Subcutaneous abdominal adipose tissue (tissue), 5 donors: ENCODE measurements at regions not wholly inside any gene's neighbourhood (a gene's known extent, or its start where the extent isn't known, plus 50 kb on each side); places are given as distances from the start of the nearest gene placed in this dataset.

ENCODE experiments used
- H3K27ac ChIP-seq: one replicate; pipeline ENCODE4 v1.7.0; 2013; ENCODE audit warnings: low read depth, mild to moderate bottlenecking, inconsistent platforms, low read length, moderate library complexity
- H3K27me3 ChIP-seq, 5 donors: one replicate each; pipeline ENCODE4 v1.7.0; 2013; ENCODE audit warnings: low read length in 5 of 5, inconsistent platforms in 1 of 5; ENCODE audit not compliant: control insufficient read depth in 5 of 5, insufficient read depth in 4 of 5
- H3K36me3 ChIP-seq, 5 donors: one replicate each; pipeline ENCODE4 v1.7.0; 2013; ENCODE audit warnings: low read length in 5 of 5; ENCODE audit not compliant: control insufficient read depth in 5 of 5, insufficient read depth in 5 of 5
- H3K4me1 ChIP-seq, 5 donors: one replicate each; pipeline ENCODE4 v1.7.0; 2013; ENCODE audit warnings: low read length in 5 of 5, mild to moderate bottlenecking in 3 of 5, moderate library complexity in 1 of 5; ENCODE audit not compliant: control insufficient read depth in 5 of 5, insufficient read depth in 5 of 5
- H3K4me3 ChIP-seq, 5 donors: one replicate each; pipeline ENCODE4 v1.7.0; 2013; ENCODE audit warnings: low read length in 5 of 5, low read depth in 1 of 5
- H3K9ac ChIP-seq, 5 donors: one replicate each; pipeline ENCODE4 v1.7.0; 2013; ENCODE audit warnings: low read length in 5 of 5, mild to moderate bottlenecking in 4 of 5, moderate library complexity in 3 of 5
- H3K9me3 ChIP-seq, 5 donors: one replicate each; pipeline ENCODE4 v1.7.0; 2013; ENCODE audit warnings: low read length in 5 of 5; ENCODE audit not compliant: control insufficient read depth in 5 of 5
- donor health status: healthy.
- donor health status: healthy.
- donor health status: healthy.
- donor health status: healthy.
- donor health status: healthy.

GRCh38 chr4:57426779-57427395 lies 316.7 kb upstream of the IGFBP7 start:
- Histone ChIP-seq H3K27me3 (no peaks in the 10 kb centered on the region), H3K4me3 (no peak overlapping the region), H3K4me1 (no peaks in the 10 kb centered on the region), H3K9ac (no peak overlapping the region), H3K36me3 (no peaks in the 10 kb centered on the region), H3K27ac (no peak overlapping the region), H3K9me3 (no peaks in the 10 kb centered on the region)

- no peak overlapping the region for H3K27ac ChIP-seq
Measured at GRCh38 chr4:57425610-57426009, 315.4 kb upstream of the IGFBP7 start.

GRCh38 chr4:57424232-57424897 lies 314.2 kb upstream of the IGFBP7 start:
- Histone ChIP-seq H3K36me3 (no peaks in the 10 kb centered on the region), H3K27me3 (no peaks in the 10 kb centered on the region), H3K9ac (no peak overlapping the region), H3K4me1 (no peaks in the 10 kb centered on the region), H3K4me3 (no peak overlapping the region), H3K27ac (no peak overlapping the region), H3K9me3 (no peaks in the 10 kb centered on the region)

More at GRCh38 chr4:57425610-57426009, 315.4 kb upstream of the IGFBP7 start:
- Histone ChIP-seq H3K4me1 (no peaks in the 10 kb centered on the region), H3K9me3 (no peaks in the 10 kb centered on the region), H3K9ac (no peak overlapping the region), H3K27me3 (no peaks in the 10 kb centered on the region), H3K36me3 (no peaks in the 10 kb centered on the region), H3K4me3 (no peak overlapping the region)

- Histone ChIP-seq H3K4me1 (no peaks in the 10 kb centered on the region), H3K27me3 (no peaks in the 10 kb centered on the region)
Measured at GRCh38 chr4:57418133-57418532, 307.9 kb upstream of the IGFBP7 start.

GRCh38 chr4:57412259-57413054 lies 302.3 kb upstream of the IGFBP7 start:
- Histone ChIP-seq H3K27me3 (no peaks in the 10 kb centered on the region), H3K36me3 (no peaks in the 10 kb centered on the region), H3K27ac (no peak overlapping the region), H3K4me1 (peaks cover 0 to 7% (median 5%) of the 10 kb centered on the region in 5 donors), H3K9ac (no peak overlapping the region), H3K4me3 (no peak overlapping the region), H3K9me3 (no peaks in the 10 kb centered on the region)

More at GRCh38 chr4:57418133-57418532, 307.9 kb upstream of the IGFBP7 start:
- H3K27ac ChIP-seq = no peak overlapping the region
- H3K9ac ChIP-seq = no peak overlapping the region
- no peak overlapping the region for H3K4me3 ChIP-seq
- no peaks in the 10 kb centered on the region for H3K9me3 ChIP-seq
- no peaks in the 10 kb centered on the region for H3K36me3 ChIP-seq

GRCh38 chr4:57410331-57411052 lies 300.3 kb upstream of the IGFBP7 start:
- H3K27me3 ChIP-seq = no peaks in the 10 kb centered on the region
- H3K4me3 ChIP-seq = no peak overlapping the region
- no peak overlapping the region for H3K9ac ChIP-seq
- peaks cover 0 to 7% (median 5%) of the 10 kb centered on the region in 5 donors for H3K4me1 ChIP-seq
- no peaks in the 10 kb centered on the region for H3K9me3 ChIP-seq
- H3K36me3 ChIP-seq = no peaks in the 10 kb centered on the region
- H3K27ac ChIP-seq = no peak overlapping the region

- Histone ChIP-seq H3K27ac (no peak overlapping the region), H3K36me3 (no peaks in the 10 kb centered on the region), H3K9me3 (peaks cover 0 to 5% (median 0%) of the 10 kb centered on the region in 5 donors), H3K9ac (no peak overlapping the region), H3K4me1 (peaks cover 0 to 4% (median 3%) of the 10 kb centered on the region in 5 donors), H3K27me3 (no peaks in the 10 kb centered on the region), H3K4me3 (no peak overlapping the region)
Measured at GRCh38 chr4:57405359-57405758, 295.2 kb upstream of the IGFBP7 start.

- no peak overlapping the region for H3K9ac ChIP-seq
- peaks cover 0 to 5% (median 0%) of the 10 kb centered on the region in 5 donors for H3K9me3 ChIP-seq
- H3K27me3 ChIP-seq = no peaks in the 10 kb centered on the region
- no peak overlapping the region for H3K27ac ChIP-seq
- H3K4me1 ChIP-seq = no peaks in the 10 kb centered on the region
- no peak overlapping the region for H3K4me3 ChIP-seq
- H3K36me3 ChIP-seq = no peaks in the 10 kb centered on the region
Measured at GRCh38 chr4:57404483-57404882, 294.3 kb upstream of the IGFBP7 start.

- Histone ChIP-seq H3K4me3 (no peak overlapping the region), H3K36me3 (no peaks in the 10 kb centered on the region), H3K9ac (no peak overlapping the region), H3K4me1 (no peaks in the 10 kb centered on the region), H3K9me3 (peaks cover 0 to 5% (median 0%) of the 10 kb centered on the region in 5 donors), H3K27me3 (no peaks in the 10 kb centered on the region), H3K27ac (no peak overlapping the region)
Measured at GRCh38 chr4:57403591-57403990, 293.4 kb upstream of the IGFBP7 start.
